Fibroblast of mammary gland (primary cell): ENCODE measurements at regions not wholly inside any gene's neighbourhood (a gene's known extent, or its start where the extent isn't known, plus 50 kb on each side); places are given as distances from the start of the nearest gene placed in this dataset.

ENCODE experiments used
- DNase-seq: peaks from one replicate; pipeline ENCODE4 v3.0.0-alpha.2; 2010; ENCODE audit warnings: low read depth
- H3K4me3 ChIP-seq: 2 replicates; pipeline ENCODE4 v1.5.1; 2011; ENCODE audit warnings: low read depth, mild to moderate bottlenecking, low read length, moderate library complexity; ENCODE audit not compliant: control insufficient read depth
- CTCF ChIP-seq: conservative IDR thresholded peaks from 2 replicates; pipeline ENCODE4 v1.5.1; 2011; ENCODE audit warnings: low read depth, low read length, inconsistent platforms; ENCODE audit not compliant: control insufficient read depth, insufficient read depth

GRCh38 chr4:11299836-11300235, 128.9 kb downstream of the HS3ST1 start:
- no peak for TF ChIP-seq CTCF
- no peak for DNase-seq
- H3K4me3 ChIP-seq: no peak overlapping the region

GRCh38 chr4:11299016-11299415, 129.7 kb downstream of the HS3ST1 start:
- TF ChIP-seq CTCF: no peak
- no peak for DNase-seq
- H3K4me3 ChIP-seq: no peak overlapping the region

- no peak for DNase-seq
- TF ChIP-seq CTCF: no peak
- no peak overlapping the region for H3K4me3 ChIP-seq
Measured at GRCh38 chr4:11298451-11298850, 130.2 kb downstream of the HS3ST1 start.

- no peak overlapping the region for H3K4me3 ChIP-seq
- no peak for TF ChIP-seq CTCF
- DNase-seq: no peak
Measured at GRCh38 chr4:11297627-11298026, 131.1 kb downstream of the HS3ST1 start.

- DNase-seq: peak; percentile 17
- TF ChIP-seq CTCF: no peak
- H3K4me3 ChIP-seq: no peak overlapping the region
Measured at GRCh38 chr4:11297201-11297600, 131.5 kb downstream of the HS3ST1 start.

- DNase-seq: peak; percentile 4
- no peak overlapping the region for H3K4me3 ChIP-seq
- no peak for TF ChIP-seq CTCF
Measured at GRCh38 chr4:11293866-11294265, 134.8 kb downstream of the HS3ST1 start.

- TF ChIP-seq CTCF: no peak
- no peak for DNase-seq
- H3K4me3 ChIP-seq: no peak overlapping the region
Measured at GRCh38 chr4:11287055-11287454, 141.6 kb downstream of the HS3ST1 start.
